ENCODE measurements at regions not wholly inside any gene's neighbourhood (a gene's known extent, or its start where the extent isn't known, plus 50 kb on each side); places are given as distances from the start of the nearest gene placed in this dataset.

DNA sequence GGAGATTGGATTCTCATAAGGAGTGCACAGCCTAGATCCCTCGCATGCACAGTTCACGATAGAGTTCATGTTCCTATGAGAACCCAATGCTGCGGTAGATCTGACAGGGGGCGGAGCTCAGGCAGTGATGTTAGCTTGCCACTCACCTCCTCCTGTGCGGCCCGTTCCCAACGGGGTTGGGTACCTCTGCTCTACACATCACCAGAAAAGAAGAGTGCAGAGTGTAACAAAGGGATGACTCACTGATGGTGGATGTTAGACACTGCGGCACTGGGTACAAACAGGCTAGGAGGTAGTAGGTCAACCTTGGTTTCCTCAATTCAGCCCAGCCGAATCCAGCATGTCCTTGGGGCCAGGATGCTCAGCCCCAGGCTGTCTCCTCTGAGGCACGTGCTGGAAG, 66.8 kb upstream of the CHST15 start:
- Mint-ChIP-seq H3K36me3 (ENCODE audit: low read depth) (peaks cover 4% of the 10 kb centered on the region), H3K4me3 (no peak overlapping the region), H3K9me3 (peaks cover 32% of the 10 kb centered on the region), H3K27ac (no peak overlapping the region), H3K4me1 (peaks cover 8% of the 10 kb centered on the region), H3K27me3 (ENCODE audit: low read depth, poor library complexity) (peaks cover 37% of the 10 kb centered on the region)
- TF ChIP-seq, protein P1, sequence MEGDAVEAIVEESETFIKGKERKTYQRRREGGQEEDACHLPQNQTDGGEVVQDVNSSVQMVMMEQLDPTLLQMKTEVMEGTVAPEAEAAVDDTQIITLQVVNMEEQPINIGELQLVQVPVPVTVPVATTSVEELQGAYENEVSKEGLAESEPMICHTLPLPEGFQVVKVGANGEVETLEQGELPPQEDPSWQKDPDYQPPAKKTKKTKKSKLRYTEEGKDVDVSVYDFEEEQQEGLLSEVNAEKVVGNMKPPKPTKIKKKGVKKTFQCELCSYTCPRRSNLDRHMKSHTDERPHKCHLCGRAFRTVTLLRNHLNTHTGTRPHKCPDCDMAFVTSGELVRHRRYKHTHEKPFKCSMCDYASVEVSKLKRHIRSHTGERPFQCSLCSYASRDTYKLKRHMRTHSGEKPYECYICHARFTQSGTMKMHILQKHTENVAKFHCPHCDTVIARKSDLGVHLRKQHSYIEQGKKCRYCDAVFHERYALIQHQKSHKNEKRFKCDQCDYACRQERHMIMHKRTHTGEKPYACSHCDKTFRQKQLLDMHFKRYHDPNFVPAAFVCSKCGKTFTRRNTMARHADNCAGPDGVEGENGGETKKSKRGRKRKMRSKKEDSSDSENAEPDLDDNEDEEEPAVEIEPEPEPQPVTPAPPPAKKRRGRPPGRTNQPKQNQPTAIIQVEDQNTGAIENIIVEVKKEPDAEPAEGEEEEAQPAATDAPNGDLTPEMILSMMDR (IDR thresholded peaks at IDR 0.05) = no peak
- DNase-seq = no peak

DNA sequence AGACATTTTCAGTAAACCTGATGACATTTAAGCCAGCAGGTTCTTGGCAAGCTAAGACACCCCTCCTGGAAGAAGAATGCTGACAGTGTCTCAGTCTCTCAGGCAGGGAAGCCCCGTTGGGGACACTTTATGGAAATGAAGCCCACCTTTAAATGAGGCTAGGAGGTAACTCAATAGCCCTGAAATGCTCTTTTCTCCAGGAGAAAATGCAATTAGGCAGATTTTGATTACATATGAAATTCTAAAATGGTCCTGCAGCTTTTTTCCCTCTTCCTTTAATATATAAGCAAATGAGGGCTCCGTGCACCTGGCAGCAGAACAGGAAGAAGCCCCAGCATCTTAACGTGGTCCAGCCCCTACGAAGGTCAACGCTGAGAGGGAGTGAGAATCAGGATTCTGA, 65.8 kb upstream of the CHST15 start:
- Mint-ChIP-seq H3K36me3 (ENCODE audit: low read depth) (peaks cover 4% of the 10 kb centered on the region), H3K9me3 (peaks cover 28% of the 10 kb centered on the region), H3K27ac (no peak overlapping the region), H3K4me3 (no peak overlapping the region), H3K27me3 (ENCODE audit: low read depth, poor library complexity) (peaks cover 33% of the 10 kb centered on the region), H3K4me1 (peaks cover 4% of the 10 kb centered on the region)
- TF ChIP-seq, protein P1 (IDR thresholded peaks at IDR 0.05) = no peak
- DNase-seq = no peak

DNA sequence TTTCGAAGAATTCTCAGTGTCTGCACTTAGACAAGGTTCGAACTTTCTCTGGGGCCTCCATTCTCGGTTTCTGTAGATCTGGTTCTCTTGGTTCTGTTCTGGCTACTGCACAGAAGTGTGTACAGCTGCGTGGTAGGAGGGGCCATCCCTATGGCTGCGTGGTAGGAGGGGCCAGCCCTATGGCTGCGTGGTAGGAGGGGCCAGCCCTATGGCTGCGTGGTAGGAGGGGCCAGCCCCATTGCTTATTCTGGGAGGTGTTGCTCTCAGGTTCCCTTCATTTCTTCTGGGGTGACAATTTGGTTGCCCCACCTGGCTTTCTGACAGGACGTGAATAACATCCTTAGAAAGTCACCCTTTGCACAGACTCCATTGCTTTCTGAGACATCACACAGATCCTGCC, 65.2 kb upstream of the CHST15 start:
- peaks cover 33% of the 10 kb centered on the region for H3K27me3 Mint-ChIP-seq (ENCODE audit: low read depth, poor library complexity)
- no peak overlapping the region for H3K4me3 Mint-ChIP-seq
- peaks cover 4% of the 10 kb centered on the region for H3K36me3 Mint-ChIP-seq (ENCODE audit: low read depth)
- no peak for DNase-seq
- H3K4me1 Mint-ChIP-seq = peaks cover 4% of the 10 kb centered on the region
- TF ChIP-seq, protein P1 (IDR thresholded peaks at IDR 0.05) = no peak
- peaks cover 23% of the 10 kb centered on the region for H3K9me3 Mint-ChIP-seq
- H3K27ac Mint-ChIP-seq = no peak overlapping the region

DNA sequence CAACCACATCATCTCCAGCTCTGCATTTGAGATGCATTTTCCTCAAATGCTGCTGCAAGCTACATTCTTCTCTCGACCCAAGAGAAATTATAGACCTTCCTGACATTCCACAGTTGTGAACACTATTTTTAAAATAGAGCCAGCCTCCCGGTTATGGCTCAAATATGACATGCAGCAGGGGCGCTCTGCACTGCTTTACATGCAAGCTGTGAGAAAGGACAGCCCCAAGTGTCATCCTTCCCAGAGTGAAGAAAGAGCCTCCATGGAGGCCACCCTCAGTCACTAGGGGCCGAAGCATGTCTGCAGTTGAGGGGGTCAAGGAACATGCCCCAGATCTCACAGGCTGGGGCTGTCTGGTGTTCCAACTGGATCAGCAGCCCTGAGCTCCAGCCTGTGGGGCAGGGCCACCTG, 63.9 kb upstream of the CHST15 start:
- H3K27ac Mint-ChIP-seq = no peak overlapping the region
- peaks cover 29% of the 10 kb centered on the region for H3K27me3 Mint-ChIP-seq (ENCODE audit: low read depth, poor library complexity)
- no peak overlapping the region for H3K4me3 Mint-ChIP-seq
- H3K4me1 Mint-ChIP-seq = peaks cover 4% of the 10 kb centered on the region
- peaks cover 4% of the 10 kb centered on the region for H3K36me3 Mint-ChIP-seq (ENCODE audit: low read depth)
- TF ChIP-seq, protein P1 (IDR thresholded peaks at IDR 0.05) = no peak
- no peak for DNase-seq
- H3K9me3 Mint-ChIP-seq = peaks cover 19% of the 10 kb centered on the region

DNA sequence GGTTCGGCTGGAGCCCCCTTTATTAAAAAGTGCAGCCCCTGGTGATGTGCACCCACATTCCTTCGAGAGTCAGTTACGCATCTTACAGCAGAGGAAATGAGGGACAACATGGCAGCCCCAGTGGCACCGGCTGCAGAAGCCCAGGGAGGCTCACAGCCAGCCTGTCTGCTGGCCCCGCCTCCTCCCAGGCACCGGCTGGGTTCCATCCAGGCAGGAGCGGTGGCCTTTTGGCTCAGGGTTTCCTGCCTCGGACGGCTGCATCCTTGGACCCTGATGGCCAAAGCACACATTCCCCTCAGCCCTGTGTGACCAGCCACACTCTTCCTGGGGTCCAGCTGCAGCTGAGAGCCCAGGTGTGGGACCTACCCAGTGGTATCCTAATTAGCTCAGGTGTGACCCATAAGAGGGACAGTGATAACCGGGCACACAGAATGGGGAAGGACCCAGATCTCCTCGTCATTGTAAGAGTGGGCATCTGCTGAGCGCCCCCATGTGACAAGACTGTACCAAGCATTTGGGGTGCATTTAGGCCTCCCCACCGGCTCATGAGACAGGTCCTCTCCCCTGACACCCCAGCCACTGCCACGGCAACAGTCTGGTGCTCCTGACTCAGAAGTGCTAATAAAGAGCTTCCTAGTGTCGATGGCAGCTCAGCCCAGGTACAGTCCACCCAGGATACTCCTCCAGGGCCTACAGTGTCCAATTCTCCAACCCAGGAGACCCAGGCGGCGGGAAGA, 63.3 kb upstream of the CHST15 start:
- TF ChIP-seq, protein P1 (IDR thresholded peaks at IDR 0.05) = no peak
- Mint-ChIP-seq H3K4me1 (peaks cover 6% of the 10 kb centered on the region), H3K27me3 (ENCODE audit: low read depth, poor library complexity) (peaks cover 29% of the 10 kb centered on the region), H3K9me3 (peaks cover 16% of the 10 kb centered on the region), H3K4me3 (no peak overlapping the region), H3K27ac (no peak overlapping the region), H3K36me3 (ENCODE audit: low read depth) (peaks cover 4% of the 10 kb centered on the region)
- DNase-seq = peak; percentile 38
